Middle frontal gyrus (tissue), 1 donor: ENCODE measurements at regions not wholly inside any gene's neighbourhood (a gene's known extent, or its start where the extent isn't known, plus 50 kb on each side); places are given as distances from the start of the nearest gene placed in this dataset.
"Not testable (repeated sequence)": the region's sequence is repeated elsewhere in the genome, so short reads cannot be mapped to it uniquely, and the experiment has no call there.

Experiments used
- DNase-seq: peaks from one replicate; pipeline ENCODE4 v3.0.0-alpha.2; 2015; ENCODE audit warnings: low spot score; ENCODE audit errors: extremely low spot score

DNA sequence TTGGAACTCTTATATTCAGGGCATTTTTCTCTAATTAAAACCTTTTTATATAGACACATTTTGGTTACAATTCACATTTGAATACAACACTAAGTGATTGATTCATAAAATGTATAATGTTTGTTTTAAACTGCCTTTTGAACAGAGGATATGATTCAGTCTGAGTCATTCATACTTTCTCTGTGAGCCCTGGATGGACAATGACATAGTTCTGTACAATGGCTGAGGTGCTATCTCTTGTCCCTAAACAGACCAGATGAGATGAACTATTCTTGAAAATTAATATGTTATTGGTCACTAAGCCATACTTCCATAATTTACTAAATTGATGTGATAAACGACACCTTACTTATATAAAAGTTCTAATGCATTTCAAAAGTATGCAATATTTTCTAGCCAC is 199.7 kb upstream of the ATXN7L3B start:
- no peak for DNase-seq

DNA sequence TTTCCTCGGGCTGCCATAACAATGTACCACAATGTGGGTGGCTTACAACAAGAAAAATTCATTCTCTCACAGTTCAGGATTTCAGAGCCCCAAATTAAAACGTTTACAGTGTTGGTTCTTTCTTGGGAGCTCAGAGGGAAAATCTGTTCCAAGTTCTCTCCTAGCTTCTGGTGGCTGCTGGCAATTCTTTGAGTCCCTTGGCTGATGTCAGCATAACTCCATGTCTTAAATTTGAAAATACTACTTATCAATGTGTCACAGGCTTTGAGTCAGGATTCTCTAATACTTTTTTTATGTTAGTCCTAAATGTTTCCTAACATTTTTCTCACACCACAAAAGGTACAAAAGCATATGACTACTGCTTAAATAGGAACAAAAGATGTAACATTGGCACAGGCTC is 198.4 kb upstream of the ATXN7L3B start:
- DNase-seq = no peak

DNA sequence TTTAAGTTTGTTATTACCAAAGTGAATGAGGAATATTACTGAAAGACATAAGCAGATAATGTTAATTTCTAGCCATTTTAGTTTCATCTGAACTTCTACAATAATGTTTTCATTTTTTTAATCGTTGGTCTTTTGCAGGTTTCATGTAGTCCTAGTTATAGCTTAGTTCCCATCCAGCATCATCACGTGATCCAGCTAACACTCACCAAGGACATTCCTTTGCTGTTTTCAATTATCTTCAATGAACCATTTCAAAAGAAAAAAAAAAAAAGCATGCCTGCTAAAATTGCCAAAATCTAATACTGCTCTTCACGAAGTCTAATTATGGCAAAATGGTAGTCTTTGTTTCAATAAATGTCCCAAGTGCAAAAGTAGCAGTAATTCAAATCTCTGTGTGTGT is 187.7 kb upstream of the ATXN7L3B start:
- DNase-seq = no peak

DNA sequence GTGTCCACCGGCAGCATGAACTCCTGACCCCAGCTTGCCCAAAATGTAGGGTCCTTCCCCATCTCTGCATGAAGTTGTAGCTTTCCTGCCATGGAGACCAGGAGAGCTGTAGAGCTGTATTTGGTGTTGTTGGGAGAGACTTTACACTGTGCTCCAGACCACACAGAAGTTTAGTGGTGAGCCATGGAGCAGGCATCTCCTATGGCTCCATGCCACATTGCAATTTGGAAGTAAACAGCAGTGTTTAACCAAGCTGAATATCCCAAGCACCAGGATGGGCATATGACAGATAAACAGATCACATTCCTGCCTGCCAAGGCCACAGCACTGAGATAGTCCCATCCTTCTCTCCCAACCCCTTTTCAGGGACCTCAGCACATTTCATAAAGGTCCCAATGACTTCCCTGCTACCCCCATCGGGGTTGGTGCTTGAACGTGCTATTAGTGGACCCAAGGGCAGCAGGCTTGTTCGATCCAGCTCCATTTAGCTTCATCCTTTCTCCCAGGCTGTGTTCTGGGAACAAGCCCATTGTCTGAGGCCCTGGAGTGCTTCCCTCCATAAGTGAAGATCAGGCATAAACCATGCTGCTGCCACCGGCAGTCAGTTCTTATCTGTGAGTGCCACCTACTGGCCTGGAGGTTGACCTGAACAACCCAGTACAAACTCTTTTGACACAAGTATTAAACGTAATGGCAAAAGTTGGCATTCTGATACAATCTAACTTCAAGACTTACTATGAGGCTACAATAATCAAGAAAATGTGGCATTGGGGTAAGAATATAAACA is 172.3 kb upstream of the ATXN7L3B start:
- no peak for DNase-seq

DNA sequence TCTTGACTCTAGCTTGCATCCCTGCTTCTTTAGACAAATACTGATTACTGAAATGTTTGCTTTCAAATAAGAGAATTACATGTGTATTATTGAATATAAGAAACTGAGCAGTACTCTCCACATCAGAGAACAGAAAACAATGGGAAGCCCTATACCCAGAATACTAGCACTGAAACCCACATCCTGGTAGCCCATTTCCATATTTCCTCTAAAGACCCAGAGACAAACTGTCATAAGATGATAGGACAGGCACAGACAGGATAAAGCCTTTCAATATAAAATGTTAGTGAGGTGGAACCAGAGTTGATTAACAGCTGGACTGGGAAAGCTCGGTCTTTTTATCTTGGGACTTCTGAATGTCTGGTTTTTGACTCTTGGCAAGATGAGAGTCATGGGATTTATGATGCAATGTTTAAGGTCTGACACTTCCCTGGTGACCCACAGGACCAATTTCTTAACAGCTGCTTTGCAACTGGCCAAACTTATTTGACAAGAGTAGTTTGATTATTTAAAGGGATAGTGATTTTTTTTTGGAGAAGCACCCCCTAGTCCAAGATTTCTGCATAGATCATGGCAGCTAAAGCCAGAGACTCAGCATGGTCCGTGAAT is 166.9 kb upstream of the ATXN7L3B start:
- DNase-seq = no peak

DNA sequence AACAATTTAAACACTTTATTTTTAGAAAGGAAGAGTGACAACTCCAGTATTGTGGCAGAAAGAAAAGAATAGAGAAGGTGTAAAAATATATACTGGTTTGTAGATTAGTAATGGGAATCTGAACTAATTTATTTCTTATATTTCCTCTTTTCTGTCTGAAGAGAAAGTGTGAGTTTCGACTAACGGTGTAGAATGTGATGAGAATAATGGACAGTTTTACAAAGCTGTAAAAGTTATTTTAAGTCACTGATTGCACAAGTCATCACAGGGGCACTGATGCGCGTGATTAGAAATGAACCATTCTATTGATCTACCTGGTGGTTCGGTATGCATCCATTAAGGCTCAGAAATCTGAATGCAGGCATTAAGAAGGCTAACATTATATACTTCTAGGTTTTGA is 158.5 kb upstream of the ATXN7L3B start:
- no peak for DNase-seq

DNA sequence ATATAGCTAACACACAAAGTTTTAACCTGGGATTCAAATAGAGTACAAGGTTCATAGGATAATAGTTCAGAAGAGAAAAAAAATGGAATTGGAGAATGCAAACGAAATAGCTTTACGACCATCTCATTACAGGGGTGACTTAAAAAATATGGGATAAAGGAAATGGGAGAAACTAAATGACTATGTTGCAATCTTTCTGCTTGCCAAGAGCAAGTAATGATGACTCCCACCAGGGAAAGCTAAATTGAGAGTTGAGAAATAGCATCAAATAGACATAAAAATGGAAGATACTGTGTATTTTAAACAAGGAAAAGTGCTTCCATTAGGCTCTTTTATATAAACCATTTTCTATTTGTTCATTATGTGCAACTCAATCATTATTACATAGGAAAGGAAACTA is 155.7 kb upstream of the ATXN7L3B start:
- DNase-seq = no peak

DNA sequence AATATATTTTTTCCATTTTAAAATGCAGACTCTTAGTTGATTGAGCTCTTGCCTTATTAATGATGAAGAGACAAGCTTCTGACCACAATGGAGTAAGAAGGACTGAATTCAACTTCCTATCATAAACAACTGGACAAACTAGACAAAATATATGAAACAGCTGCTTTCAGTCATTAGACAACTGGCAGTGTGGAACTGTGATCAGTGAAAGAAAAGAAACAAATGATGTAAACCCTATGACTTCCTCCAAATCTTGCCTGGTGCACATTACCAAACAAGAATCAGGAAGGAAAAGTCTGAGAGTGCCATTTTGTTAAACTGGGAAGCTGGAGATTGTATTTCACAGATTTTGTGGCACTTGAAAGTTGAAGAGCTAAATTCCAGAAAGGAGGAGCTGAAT is 154.7 kb upstream of the ATXN7L3B start:
- DNase-seq = no peak

DNA sequence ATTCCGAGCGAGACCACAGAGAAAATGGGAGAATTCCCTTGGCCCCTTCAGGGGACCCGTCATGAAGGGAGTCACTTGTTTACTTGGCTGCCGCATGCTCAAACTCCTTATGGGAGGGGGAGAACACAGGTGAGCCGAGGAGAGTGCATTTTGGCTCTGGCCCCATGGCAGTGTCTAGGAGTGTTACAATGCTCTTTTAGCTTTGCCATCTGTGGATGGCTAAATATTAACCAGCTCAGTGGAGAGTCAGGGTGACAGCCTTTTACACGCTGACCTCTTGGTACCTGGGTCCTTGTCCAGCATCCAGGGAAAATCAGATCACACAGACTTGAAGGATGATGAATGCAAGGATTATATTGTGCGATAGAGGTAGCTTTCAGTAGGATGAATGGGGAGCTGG is 146.4 kb upstream of the ATXN7L3B start:
- no peak for DNase-seq

DNA sequence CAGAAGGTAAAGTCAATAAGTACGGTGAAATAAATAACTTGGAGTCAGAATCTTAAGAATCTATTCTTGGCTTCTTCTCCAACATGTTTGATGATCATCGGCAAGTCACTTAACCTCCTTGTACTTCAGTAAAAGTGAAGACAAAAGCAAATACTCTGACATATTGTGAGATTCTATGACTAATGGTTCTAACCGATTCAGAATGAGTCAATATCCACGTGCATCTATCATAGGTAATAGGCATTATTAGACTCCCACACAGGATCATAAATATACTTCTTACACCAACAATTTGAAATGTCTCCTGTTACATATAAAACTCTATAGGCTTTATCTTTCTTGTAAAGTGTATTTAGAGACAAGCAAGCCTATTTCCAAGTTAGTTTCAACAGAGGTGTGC is 144.4 kb upstream of the ATXN7L3B start:
- no peak for DNase-seq

DNA sequence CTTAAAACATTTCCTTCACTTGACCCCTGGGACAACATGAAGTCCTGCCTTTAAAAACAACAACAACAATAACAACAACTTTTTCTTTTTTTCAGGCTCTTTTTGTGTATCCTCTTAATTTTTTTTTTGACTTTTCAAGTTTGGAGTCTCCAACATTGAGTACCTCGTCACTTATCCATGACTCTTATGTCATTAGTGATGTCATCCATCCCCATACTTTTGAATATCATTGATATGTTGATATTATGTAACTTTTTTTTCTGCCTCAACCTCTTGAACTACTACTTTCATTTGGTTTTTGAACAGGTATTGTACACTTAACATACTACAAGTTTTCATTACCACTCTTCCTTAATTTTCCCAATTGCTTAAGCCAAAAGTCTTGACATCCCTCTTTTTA is 143.0 kb upstream of the ATXN7L3B start:
- DNase-seq = no peak

DNA sequence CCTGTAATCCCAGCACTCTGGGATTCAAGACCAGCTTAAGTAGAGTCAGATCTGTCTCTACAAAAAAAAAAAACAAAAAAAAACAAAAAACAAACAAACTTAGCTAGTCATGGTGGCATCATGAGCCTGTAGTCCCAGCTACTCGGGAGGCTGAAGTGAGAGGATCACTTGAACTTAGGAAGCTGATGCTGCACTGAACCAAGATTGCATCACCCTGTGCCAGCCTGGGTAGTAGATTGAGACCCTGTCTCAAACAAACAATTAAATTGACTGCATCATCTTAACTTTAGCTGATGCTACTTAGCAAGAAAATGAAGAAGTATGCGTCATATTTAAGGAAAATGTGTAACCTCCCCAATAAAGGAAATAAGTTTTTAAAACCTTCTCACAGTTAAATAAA is 136.6 kb upstream of the ATXN7L3B start:
- no peak for DNase-seq

DNA sequence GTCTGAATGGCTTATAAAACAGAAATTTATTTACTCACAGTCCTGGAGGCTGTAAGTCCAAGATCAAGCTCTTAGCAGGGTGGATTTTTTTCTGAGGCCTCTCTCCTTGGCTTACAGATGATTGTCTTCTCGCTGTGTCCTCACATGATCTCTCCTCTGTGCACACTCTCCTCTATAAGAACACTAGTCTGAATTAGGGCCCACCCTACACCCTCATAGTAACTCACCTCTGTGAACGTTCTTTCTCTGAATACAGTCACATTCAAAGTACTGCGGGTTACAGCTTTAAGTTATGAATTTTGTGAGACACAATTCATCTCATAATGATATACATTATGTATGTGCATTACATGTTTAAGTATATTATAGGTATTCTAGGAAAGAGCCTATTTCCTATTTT is 135.7 kb upstream of the ATXN7L3B start:
- no peak for DNase-seq

DNA sequence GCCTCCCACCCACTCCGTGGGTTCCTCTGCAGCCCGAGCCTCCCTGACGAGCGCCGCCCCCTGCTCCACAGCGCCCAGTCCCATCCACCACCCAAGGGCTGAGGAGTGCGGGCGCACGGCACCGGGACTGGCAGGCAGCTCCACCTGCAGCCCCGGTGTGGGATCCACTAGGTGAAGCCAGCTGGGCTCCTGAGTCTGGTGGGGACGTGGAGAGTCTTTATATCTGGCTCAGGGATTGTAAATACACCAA is 134.5 kb upstream of the ATXN7L3B start:
- not testable (repeated sequence) for DNase-seq

DNA sequence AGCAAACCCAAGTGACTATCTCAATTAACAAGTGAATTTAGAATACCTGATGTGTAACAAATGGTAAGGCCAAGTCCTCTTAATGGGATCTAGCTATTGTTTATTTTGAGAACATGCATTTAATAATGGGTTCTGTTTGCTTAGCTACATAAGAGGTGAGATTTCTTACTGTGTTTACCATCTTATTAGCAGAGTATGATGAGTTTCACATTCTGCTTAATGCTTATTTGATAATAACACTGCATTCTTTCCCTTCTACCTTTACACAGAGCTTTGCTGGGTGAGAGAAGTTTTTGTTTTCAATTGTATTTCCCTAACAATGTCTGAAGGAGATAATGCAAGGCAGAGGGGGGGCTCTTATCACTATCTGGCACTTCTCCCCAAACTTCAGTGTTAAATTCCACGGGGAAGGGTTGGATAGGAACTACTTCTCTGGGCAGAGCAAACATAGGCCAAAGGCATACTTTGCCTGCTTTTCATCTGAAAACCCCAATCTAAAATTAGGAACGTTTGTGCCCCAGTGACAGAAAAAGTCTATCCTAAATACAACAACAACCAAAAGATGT is 129.0 kb upstream of the ATXN7L3B start:
- DNase-seq = no peak

DNA sequence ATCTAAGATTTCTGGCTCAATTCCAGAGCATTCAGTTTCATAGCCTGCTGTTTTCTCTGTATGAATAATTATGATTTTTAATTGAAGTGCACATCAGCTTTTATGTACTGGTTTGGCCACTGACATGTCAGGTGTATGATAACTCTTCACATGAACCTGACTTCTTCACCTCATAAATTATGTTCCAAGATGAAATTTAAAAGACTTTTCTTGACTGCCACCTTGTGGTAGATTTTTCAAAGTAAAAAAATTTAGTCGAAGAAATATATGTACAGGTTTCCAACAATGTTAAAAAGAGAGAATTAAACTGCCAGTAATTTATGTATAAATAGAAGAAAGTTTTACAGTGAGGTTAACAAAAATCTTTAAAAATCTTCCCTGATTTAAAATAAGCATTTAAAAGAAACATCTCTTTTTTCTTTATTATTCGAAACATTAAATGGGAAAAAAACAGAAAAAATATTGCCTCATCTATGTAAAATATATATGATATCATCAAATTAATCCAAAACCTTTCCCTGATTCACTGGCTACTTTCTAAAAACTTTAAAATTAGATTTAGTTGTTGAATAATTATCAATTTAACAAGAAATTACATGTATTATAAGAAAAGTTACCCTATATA is 124.9 kb upstream of the ATXN7L3B start:
- no peak for DNase-seq

DNA sequence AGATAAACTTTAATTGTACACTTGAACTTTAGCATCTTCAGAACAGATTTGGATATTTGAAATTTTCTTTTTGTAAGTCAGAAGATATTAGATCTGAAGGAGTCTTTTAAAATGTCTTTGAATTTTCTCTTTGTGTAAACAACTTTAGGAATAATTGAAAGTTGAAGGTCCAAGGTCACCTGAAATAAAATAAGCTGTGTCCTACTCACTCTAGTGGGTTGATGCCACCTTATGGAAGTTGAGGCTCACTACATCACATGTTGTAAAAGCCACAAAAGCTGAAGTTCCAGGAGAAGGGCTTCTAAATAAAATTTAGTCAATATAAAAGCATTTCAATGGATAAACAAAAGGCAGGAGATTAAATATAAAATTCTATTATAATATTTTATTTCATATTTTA is 122.0 kb upstream of the ATXN7L3B start:
- no peak for DNase-seq

DNA sequence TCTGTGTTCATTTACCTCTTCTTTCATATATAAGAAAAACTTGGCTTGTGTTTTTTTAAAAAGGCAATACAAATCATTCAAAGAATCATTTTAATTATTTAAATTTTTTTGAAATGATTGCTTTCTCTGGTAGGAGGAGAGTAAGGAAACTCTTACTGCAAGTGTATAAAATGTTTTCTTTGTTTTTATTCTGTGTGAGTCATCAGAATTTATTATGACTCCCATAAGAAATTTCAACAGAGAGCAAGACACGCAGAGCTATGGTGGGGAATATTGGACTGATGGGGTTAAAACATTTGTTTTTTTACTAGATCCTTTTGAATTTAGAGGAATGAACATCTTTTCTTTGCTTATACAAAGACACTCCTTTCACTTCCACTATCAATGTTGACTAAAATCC is 119.1 kb upstream of the ATXN7L3B start:
- no peak for DNase-seq

DNA sequence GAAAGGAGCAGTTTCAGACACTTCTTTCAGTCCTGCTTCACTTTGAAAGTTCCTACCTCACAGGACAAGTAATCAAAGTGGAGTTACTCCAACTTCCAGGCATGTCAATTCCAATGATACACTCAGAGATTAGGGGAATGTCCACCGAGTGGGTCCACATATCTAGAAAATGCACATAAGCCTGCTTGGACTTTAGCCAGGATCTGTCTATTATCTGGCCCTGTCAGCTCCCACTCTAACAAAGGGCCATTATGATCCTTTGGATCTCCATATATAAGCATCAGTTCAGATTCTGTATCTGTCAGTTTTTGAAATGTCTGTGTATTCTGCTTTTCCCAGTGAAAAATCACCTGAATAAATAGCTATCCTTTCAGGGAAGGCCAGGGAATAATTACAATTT is 112.9 kb upstream of the ATXN7L3B start:
- no peak for DNase-seq

DNA sequence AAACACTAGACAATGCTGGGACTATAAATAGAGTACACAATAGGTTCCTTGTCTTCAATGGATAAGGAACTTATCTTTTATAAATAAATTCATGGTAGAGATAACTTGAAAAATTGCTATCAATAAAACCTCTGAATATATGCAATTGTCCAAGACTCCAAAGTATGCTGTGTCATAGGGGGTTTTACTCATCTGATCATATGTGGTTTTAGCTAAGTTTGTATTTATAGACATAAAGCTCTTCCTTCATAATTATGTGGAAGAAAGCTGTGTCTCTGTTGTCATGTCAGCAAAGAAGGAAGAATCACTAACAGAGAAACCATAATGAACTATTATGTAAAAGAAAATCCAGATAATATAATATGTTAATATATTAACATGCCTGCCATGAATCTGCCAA is 111.5 kb upstream of the ATXN7L3B start:
- DNase-seq = no peak

DNA sequence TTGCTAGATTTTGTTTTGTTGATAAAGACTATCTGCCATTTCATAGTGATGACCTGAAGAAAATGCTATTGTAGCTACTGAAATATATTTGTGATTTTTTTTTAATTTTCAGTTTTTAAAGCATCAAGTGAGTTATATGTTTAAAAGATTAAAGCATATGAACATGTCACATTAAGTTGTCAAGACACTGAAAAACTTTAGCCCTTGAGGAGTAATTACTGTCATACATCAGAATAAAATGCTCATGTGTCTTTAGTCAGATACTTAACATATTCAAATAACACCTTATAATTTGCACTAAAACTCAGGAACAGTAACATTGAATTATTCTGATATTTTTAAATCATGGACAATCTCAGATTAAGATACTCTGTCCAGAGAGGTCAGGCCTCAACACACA is 108.1 kb upstream of the ATXN7L3B start:
- no peak for DNase-seq

DNA sequence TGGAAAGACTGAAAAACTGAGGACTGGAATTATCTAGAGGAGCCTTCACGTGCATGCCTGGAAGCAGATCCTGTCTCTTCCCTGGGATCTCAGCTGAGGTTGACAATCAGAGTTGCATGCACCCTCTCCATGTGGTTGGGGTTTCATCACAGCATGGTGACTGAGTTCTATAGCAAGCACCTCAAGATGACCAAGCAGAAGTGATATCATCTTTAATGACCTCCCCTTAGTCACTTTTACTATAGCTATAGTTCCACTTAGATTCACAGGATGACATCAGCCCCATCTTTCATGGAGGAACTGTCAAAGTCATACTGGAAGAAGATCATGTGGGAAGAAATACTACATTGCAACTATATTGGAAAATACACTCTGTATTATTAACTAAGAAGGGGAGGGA is 105.8 kb upstream of the ATXN7L3B start:
- DNase-seq = no peak

DNA sequence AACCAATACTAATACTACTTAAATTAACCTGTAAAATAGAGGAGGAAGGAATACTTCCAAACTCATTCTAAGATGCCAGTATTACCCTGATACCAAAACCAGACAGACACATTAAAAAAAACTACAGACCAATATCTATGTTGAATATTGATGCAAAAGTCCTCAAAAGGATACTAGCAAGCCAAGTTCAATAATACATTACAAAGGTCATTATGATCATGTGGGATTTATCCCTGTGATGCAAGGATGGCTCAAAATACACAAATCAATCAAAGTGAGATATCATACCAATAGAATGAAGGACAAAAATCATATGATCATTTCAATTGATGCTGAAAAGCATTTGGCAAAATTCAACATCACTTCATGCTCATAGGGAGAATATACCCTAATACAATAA is 97.2 kb upstream of the ATXN7L3B start:
- no peak for DNase-seq
